MG63 (cell line): ENCODE measurements at regions not wholly inside any gene's neighbourhood (a gene's known extent, or its start where the extent isn't known, plus 50 kb on each side); places are given as distances from the start of the nearest gene placed in this dataset.
"Not testable (repeated sequence)": the region's sequence is repeated elsewhere in the genome, so short reads cannot be mapped to it uniquely, and the experiment has no call there.

Source experiments
- DNase-seq: peaks from one replicate; pipeline ENCODE4 v3.0.0-alpha.2; 2020
- H3K27me3 ChIP-seq: fragments of 250-450 bp; sonication (Bioruptor Pico); 2 replicates; pipeline ENCODE4 v1.5.1; 2020; ENCODE audit warnings: mild to moderate bottlenecking, moderate library complexity
- H3K36me3 ChIP-seq: fragments of 250-450 bp; sonication (Bioruptor Pico); 2 replicates; pipeline ENCODE4 v1.5.1; 2020; ENCODE audit warnings: mild to moderate bottlenecking, moderate library complexity
- H3K4me3 ChIP-seq: fragments of 250-450 bp; sonication (Bioruptor Pico); 2 replicates; pipeline ENCODE4 v1.5.1; 2020; ENCODE audit warnings: mild to moderate bottlenecking, moderate library complexity
- H3K9me3 ChIP-seq: fragments of 250-450 bp; sonication (Bioruptor Pico); 2 replicates; pipeline ENCODE4 v1.5.1; 2020; ENCODE audit warnings: mild to moderate bottlenecking, moderate library complexity

GRCh38 chr20:48018851-48019250, 233.6 kb upstream of the SULF2 start:
- not testable (repeated sequence) for H3K36me3 ChIP-seq, DNase-seq, H3K4me3 ChIP-seq, H3K27me3 ChIP-seq
- peaks cover 12% of the 10 kb centered on the region for H3K9me3 ChIP-seq

- DNase-seq, result no peak
- no peak overlapping the region for H3K4me3 ChIP-seq
- H3K36me3 ChIP-seq, result no peaks in the 10 kb centered on the region
- H3K9me3 ChIP-seq, result peaks cover 12% of the 10 kb centered on the region
- no peaks in the 10 kb centered on the region for H3K27me3 ChIP-seq
Measured at GRCh38 chr20:48017992-48018391, 232.7 kb upstream of the SULF2 start.

GRCh38 chr20:48017509-48017908, 232.2 kb upstream of the SULF2 start:
- H3K4me3 ChIP-seq, result no peak overlapping the region
- H3K27me3 ChIP-seq, result no peaks in the 10 kb centered on the region
- peaks cover 12% of the 10 kb centered on the region for H3K9me3 ChIP-seq
- no peak for DNase-seq
- H3K36me3 ChIP-seq, result no peaks in the 10 kb centered on the region

GRCh38 chr20:48015943-48016723, 230.9 kb upstream of the SULF2 start:
- H3K9me3 ChIP-seq, result peaks cover 20% of the 10 kb centered on the region
- peak; percentile 80 for DNase-seq
- no peaks in the 10 kb centered on the region for H3K36me3 ChIP-seq
- H3K4me3 ChIP-seq, result no peak overlapping the region
- no peaks in the 10 kb centered on the region for H3K27me3 ChIP-seq

- no peaks in the 10 kb centered on the region for H3K36me3 ChIP-seq
- no peaks in the 10 kb centered on the region for H3K27me3 ChIP-seq
- peaks cover 26% of the 10 kb centered on the region for H3K9me3 ChIP-seq
- H3K4me3 ChIP-seq, result no peak overlapping the region
- DNase-seq, result no peak
Measured at GRCh38 chr20:48015141-48015910, 230.0 kb upstream of the SULF2 start.

GRCh38 chr20:48012401-48012974, 227.2 kb upstream of the SULF2 start:
- Histone ChIP-seq H3K36me3 (no peaks in the 10 kb centered on the region), H3K27me3 (no peaks in the 10 kb centered on the region), H3K9me3 (peaks cover 39% of the 10 kb centered on the region), H3K4me3 (no peak overlapping the region)
- DNase-seq, result peak; percentile 79

- DNase-seq, result no peak
- no peak overlapping the region for H3K4me3 ChIP-seq
Measured at GRCh38 chr20:48011025-48011424, 225.7 kb upstream of the SULF2 start.

GRCh38 chr20:48010623-48011022, 225.3 kb upstream of the SULF2 start:
- H3K9me3 ChIP-seq, result peaks cover 36% of the 10 kb centered on the region
- H3K4me3 ChIP-seq, result no peak overlapping the region
- H3K36me3 ChIP-seq, result no peaks in the 10 kb centered on the region
- no peak for DNase-seq
- no peaks in the 10 kb centered on the region for H3K27me3 ChIP-seq

More at GRCh38 chr20:48011025-48011424, 225.7 kb upstream of the SULF2 start:
- Histone ChIP-seq H3K9me3 (peaks cover 36% of the 10 kb centered on the region), H3K27me3 (no peaks in the 10 kb centered on the region), H3K36me3 (no peaks in the 10 kb centered on the region)

- no peaks in the 10 kb centered on the region for H3K27me3 ChIP-seq
- H3K9me3 ChIP-seq, result peaks cover 42% of the 10 kb centered on the region
- no peaks in the 10 kb centered on the region for H3K36me3 ChIP-seq
- H3K4me3 ChIP-seq, result no peak overlapping the region
- DNase-seq, result no peak
Measured at GRCh38 chr20:48008850-48009515, 223.7 kb upstream of the SULF2 start.

GRCh38 chr20:48007351-48007750, 222.1 kb upstream of the SULF2 start:
- Histone ChIP-seq H3K36me3 (no peaks in the 10 kb centered on the region), H3K4me3 (no peak overlapping the region), H3K9me3 (peaks cover 41% of the 10 kb centered on the region), H3K27me3 (no peaks in the 10 kb centered on the region)
- no peak for DNase-seq

GRCh38 chr20:48006036-48006833, 221.0 kb upstream of the SULF2 start:
- H3K9me3 ChIP-seq, result peaks cover 36% of the 10 kb centered on the region
- H3K4me3 ChIP-seq, result no peak overlapping the region
- H3K27me3 ChIP-seq, result no peaks in the 10 kb centered on the region
- peak; percentile 65 for DNase-seq
- no peaks in the 10 kb centered on the region for H3K36me3 ChIP-seq

- Histone ChIP-seq H3K4me3 (no peak overlapping the region), H3K9me3 (peaks cover 22% of the 10 kb centered on the region), H3K36me3 (no peaks in the 10 kb centered on the region), H3K27me3 (no peaks in the 10 kb centered on the region)
- DNase-seq, result no peak
Measured at GRCh38 chr20:48003021-48003420, 217.7 kb upstream of the SULF2 start.

GRCh38 chr20:48002517-48002970, 217.3 kb upstream of the SULF2 start:
- no peaks in the 10 kb centered on the region for H3K27me3 ChIP-seq
- DNase-seq, result no peak
- no peaks in the 10 kb centered on the region for H3K36me3 ChIP-seq
- peaks cover 17% of the 10 kb centered on the region for H3K9me3 ChIP-seq
- no peak overlapping the region for H3K4me3 ChIP-seq

- no peak for DNase-seq
- H3K9me3 ChIP-seq, result peaks cover 8% of the 10 kb centered on the region
- H3K27me3 ChIP-seq, result no peaks in the 10 kb centered on the region
- no peak overlapping the region for H3K4me3 ChIP-seq
- H3K36me3 ChIP-seq, result no peaks in the 10 kb centered on the region
Measured at GRCh38 chr20:47999166-47999565, 213.9 kb upstream of the SULF2 start.

GRCh38 chr20:47998736-47999135, 213.5 kb upstream of the SULF2 start:
- Histone ChIP-seq H3K36me3 (no peaks in the 10 kb centered on the region), H3K4me3 (no peak overlapping the region), H3K9me3 (peaks cover 6% of the 10 kb centered on the region), H3K27me3 (no peaks in the 10 kb centered on the region)
- DNase-seq, result no peak

GRCh38 chr20:47995661-47996060, 210.4 kb upstream of the SULF2 start:
- Histone ChIP-seq H3K9me3 (peaks cover 7% of the 10 kb centered on the region), H3K4me3 (no peak overlapping the region), H3K36me3 (no peaks in the 10 kb centered on the region), H3K27me3 (no peaks in the 10 kb centered on the region)
- no peak for DNase-seq
